CD8-positive, alpha-beta memory T cell (primary cell): ENCODE measurements at regions not wholly inside any gene's neighbourhood (a gene's known extent, or its start where the extent isn't known, plus 50 kb on each side); places are given as distances from the start of the nearest gene placed in this dataset.
"Not testable (repeated sequence)": the region's sequence is repeated elsewhere in the genome, so short reads cannot be mapped to it uniquely, and the experiment has no call there.

Experiments used
- CTCF ChIA-PET: fragments of 350-600 bp; sonication (Branson Sonifier 250); formaldehyde crosslinking; loops from one replicate; lab custom pipeline; 2021; ENCODE audit warnings: antibody characterized with exemption; lab: Charles Lee
- POLR2A ChIA-PET: fragments of 350-600 bp; sonication (Branson Sonifier 250); formaldehyde crosslinking; loops from one replicate; lab custom pipeline; 2021; ENCODE audit warnings: antibody characterized with exemption; lab: Charles Lee
- DNase-seq, 5 donors: peaks; one replicate each; pipeline versions ENCODE4 v3.0.0 to v3.0.0-alpha.2; 2020 to 2022; ENCODE audit warnings: mixed read lengths in 1 of 5
- H3K27ac ChIP-seq: one replicate; pipeline ENCODE4 v1.7.0; 2013; ENCODE audit warnings: low read depth, mild to moderate bottlenecking, low read length, moderate library complexity
- H3K27me3 ChIP-seq: 2 replicates; pipeline ENCODE4 v1.7.0; 2013; ENCODE audit warnings: low read length, mild to moderate bottlenecking; ENCODE audit not compliant: insufficient read depth, poor library complexity, severe bottlenecking
- H3K36me3 ChIP-seq: 2 replicates; pipeline ENCODE4 v1.7.0; 2013; ENCODE audit warnings: mild to moderate bottlenecking, low read length, moderate library complexity; ENCODE audit not compliant: insufficient read depth
- H3K4me1 ChIP-seq: 2 replicates; pipeline ENCODE4 v1.7.0; 2013; ENCODE audit warnings: mild to moderate bottlenecking, low read length, moderate library complexity; ENCODE audit not compliant: insufficient read depth
- H3K4me3 ChIP-seq: 2 replicates; pipeline ENCODE4 v1.7.0; 2013; ENCODE audit warnings: mild to moderate bottlenecking, low read length
- H3K9me3 ChIP-seq: 2 replicates; pipeline ENCODE4 v1.7.0; 2013; ENCODE audit warnings: mild to moderate bottlenecking, low read length
- H3K27ac Mint-ChIP-seq, 8 donors: one replicate each; pipeline ENCODE4 v1.8.0; 2020 to 2021; ENCODE audit warnings: mixed read lengths in 8 of 8, mild to moderate bottlenecking in 6 of 8, inconsistent platforms in 3 of 8, moderate library complexity in 3 of 8
- H3K27me3 Mint-ChIP-seq, 2 donors: one replicate each; pipeline ENCODE4 v1.8.0; 2020 to 2021; ENCODE audit warnings: mixed read lengths in 2 of 2, mild to moderate bottlenecking in 1 of 2, moderate library complexity in 1 of 2
- H3K36me3 Mint-ChIP-seq, 3 donors: one replicate each; pipeline ENCODE4 v1.8.0; 2020 to 2021; ENCODE audit warnings: mixed read lengths in 3 of 3, inconsistent platforms in 1 of 3, mild to moderate bottlenecking in 1 of 3
- H3K4me1 Mint-ChIP-seq, 3 donors: one replicate each; pipeline ENCODE4 v1.8.0; 2020 to 2021; ENCODE audit warnings: mixed read lengths in 3 of 3, inconsistent platforms in 1 of 3, mild to moderate bottlenecking in 1 of 3
- H3K4me3 Mint-ChIP-seq, 7 donors: one replicate each; pipeline ENCODE4 v1.8.0; 2020 to 2021; ENCODE audit warnings: mixed read lengths in 7 of 7, mild to moderate bottlenecking in 6 of 7, moderate library complexity in 4 of 7, inconsistent platforms in 2 of 7
- H3K9me3 Mint-ChIP-seq, 5 donors: one replicate each; pipeline ENCODE4 v1.8.0; 2020 to 2022; ENCODE audit warnings: mixed read lengths in 5 of 5, mild to moderate bottlenecking in 3 of 5, moderate library complexity in 2 of 5, inconsistent platforms in 1 of 5

- Mint-ChIP-seq H3K27ac (no peak overlapping the region), H3K4me3 (no peak overlapping the region), H3K4me1 (no peaks in the 10 kb centered on the region), H3K36me3 (no peaks in the 10 kb centered on the region), H3K9me3 (peaks cover 0 to 2% (median 0%) of the 10 kb centered on the region in 5 donors), H3K27me3 (peaks cover 0 to 5% of the 10 kb centered on the region in 2 donors)
- Histone ChIP-seq H3K4me1 (no peaks in the 10 kb centered on the region), H3K27ac (no peak overlapping the region), H3K27me3 (no peaks in the 10 kb centered on the region), H3K36me3 (no peaks in the 10 kb centered on the region), H3K4me3 (no peak overlapping the region), H3K9me3 (no peaks in the 10 kb centered on the region)
- CTCF ChIA-PET = no interaction called here
- DNase-seq = no peak
- POLR2A ChIA-PET = no interaction called here
These were observed 172.3 kb upstream of the NREP start for GRCh38 chr5:111929261-111929660.

GRCh38 chr5:111928511-111928910 lies 171.5 kb upstream of the NREP start:
- Mint-ChIP-seq H3K9me3 (peaks cover 0 to 2% (median 0%) of the 10 kb centered on the region in 5 donors), H3K36me3 (no peaks in the 10 kb centered on the region), H3K27me3 (peaks cover 0 to 7% of the 10 kb centered on the region in 2 donors), H3K4me3 (no peak overlapping the region), H3K4me1 (no peaks in the 10 kb centered on the region), H3K27ac (no peak overlapping the region)
- no peak for DNase-seq
- ChIA-PET CTCF (no interaction called here), POLR2A (no interaction called here)
- Histone ChIP-seq H3K4me1 (no peaks in the 10 kb centered on the region), H3K36me3 (no peaks in the 10 kb centered on the region), H3K4me3 (no peak overlapping the region), H3K27ac (no peak overlapping the region), H3K27me3 (no peaks in the 10 kb centered on the region), H3K9me3 (no peaks in the 10 kb centered on the region)

GRCh38 chr5:111927191-111927590 lies 170.2 kb upstream of the NREP start:
- Mint-ChIP-seq H3K27me3 (peaks cover 0 to 6% of the 10 kb centered on the region in 2 donors), H3K4me3 (no peak overlapping the region), H3K4me1 (no peaks in the 10 kb centered on the region), H3K9me3 (peaks cover 0 to 2% (median 0%) of the 10 kb centered on the region in 5 donors), H3K27ac (no peak overlapping the region), H3K36me3 (no peaks in the 10 kb centered on the region)
- no peaks in the 10 kb centered on the region for H3K27me3 ChIP-seq
- no peaks in the 10 kb centered on the region for H3K4me1 ChIP-seq
- no peak for DNase-seq
- H3K4me3 ChIP-seq = no peak overlapping the region
- no peak overlapping the region for H3K27ac ChIP-seq
- H3K9me3 ChIP-seq = no peaks in the 10 kb centered on the region
- POLR2A ChIA-PET = no interaction called here
- H3K36me3 ChIP-seq = no peaks in the 10 kb centered on the region
- CTCF ChIA-PET = no interaction called here

- H3K4me3 ChIP-seq = no peak overlapping the region
- no peak for DNase-seq
- CTCF ChIA-PET = no interaction called here
- Mint-ChIP-seq H3K36me3 (no peaks in the 10 kb centered on the region), H3K27me3 (peaks cover 0 to 7% of the 10 kb centered on the region in 2 donors), H3K9me3 (peaks cover 0 to 3% (median 0%) of the 10 kb centered on the region in 5 donors), H3K4me3 (no peak overlapping the region), H3K4me1 (no peaks in the 10 kb centered on the region), H3K27ac (no peak overlapping the region)
- POLR2A ChIA-PET = no interaction called here
- H3K4me1 ChIP-seq = no peaks in the 10 kb centered on the region
- H3K9me3 ChIP-seq = no peaks in the 10 kb centered on the region
- no peaks in the 10 kb centered on the region for H3K27me3 ChIP-seq
- H3K27ac ChIP-seq = no peak overlapping the region
- H3K36me3 ChIP-seq = no peaks in the 10 kb centered on the region
These were observed 169.0 kb upstream of the NREP start for GRCh38 chr5:111926026-111926425.

- Histone ChIP-seq H3K36me3 (no peaks in the 10 kb centered on the region), H3K4me3 (no peak overlapping the region), H3K4me1 (no peaks in the 10 kb centered on the region), H3K27ac (no peak overlapping the region), H3K27me3 (no peaks in the 10 kb centered on the region), H3K9me3 (no peaks in the 10 kb centered on the region)
- Mint-ChIP-seq H3K4me3 (no peak overlapping the region), H3K36me3 (no peaks in the 10 kb centered on the region), H3K9me3 (peaks cover 0 to 8% (median 4%) of the 10 kb centered on the region in 5 donors), H3K27ac (no peak overlapping the region), H3K4me1 (no peaks in the 10 kb centered on the region), H3K27me3 (peaks cover 0 to 7% of the 10 kb centered on the region in 2 donors)
- DNase-seq = no peak
- POLR2A ChIA-PET = no interaction called here
- CTCF ChIA-PET = no interaction called here
These were observed 165.3 kb upstream of the NREP start for GRCh38 chr5:111922344-111922743.

GRCh38 chr5:111921691-111922090 lies 164.7 kb upstream of the NREP start:
- H3K27me3 Mint-ChIP-seq, H3K9me3 ChIP-seq, POLR2A ChIA-PET, H3K36me3 ChIP-seq, H3K9me3 Mint-ChIP-seq, DNase-seq, H3K4me1 Mint-ChIP-seq, H3K4me1 ChIP-seq, H3K4me3 ChIP-seq, H3K4me3 Mint-ChIP-seq, H3K27ac Mint-ChIP-seq, H3K27me3 ChIP-seq, CTCF ChIA-PET, H3K27ac ChIP-seq, H3K36me3 Mint-ChIP-seq: not testable (repeated sequence)

- DNase-seq = no peak
- Histone ChIP-seq H3K27ac (no peak overlapping the region), H3K4me1 (no peaks in the 10 kb centered on the region), H3K27me3 (no peaks in the 10 kb centered on the region), H3K36me3 (no peaks in the 10 kb centered on the region), H3K4me3 (no peak overlapping the region), H3K9me3 (no peaks in the 10 kb centered on the region)
- Mint-ChIP-seq H3K27me3 (peaks cover 0 to 2% of the 10 kb centered on the region in 2 donors), H3K36me3 (no peaks in the 10 kb centered on the region), H3K27ac (no peak overlapping the region), H3K9me3 (peaks cover 0 to 7% (median 4%) of the 10 kb centered on the region in 5 donors), H3K4me1 (no peaks in the 10 kb centered on the region), H3K4me3 (no peak overlapping the region)
- POLR2A ChIA-PET = no interaction called here
- CTCF ChIA-PET = no interaction called here
These were observed 158.1 kb upstream of the NREP start for GRCh38 chr5:111914966-111915636.

- Histone ChIP-seq H3K27ac (no peak overlapping the region), H3K9me3 (no peaks in the 10 kb centered on the region), H3K4me1 (no peaks in the 10 kb centered on the region), H3K36me3 (no peaks in the 10 kb centered on the region), H3K27me3 (no peaks in the 10 kb centered on the region), H3K4me3 (no peak overlapping the region)
- H3K36me3 Mint-ChIP-seq = no peaks in the 10 kb centered on the region
- no peak overlapping the region for H3K27ac Mint-ChIP-seq
- peaks cover 0 to 14% (median 5%) of the 10 kb centered on the region in 5 donors for H3K9me3 Mint-ChIP-seq
- POLR2A ChIA-PET = no interaction called here
- no peak overlapping the region for H3K4me3 Mint-ChIP-seq
- CTCF ChIA-PET = no interaction called here
- DNase-seq = no peak
- no peaks in the 10 kb centered on the region for H3K4me1 Mint-ChIP-seq
- H3K27me3 Mint-ChIP-seq = no peaks in the 10 kb centered on the region
These were observed 145.4 kb upstream of the NREP start for GRCh38 chr5:111902436-111902835.
